ENCODE measurements at regions not wholly inside any gene's neighbourhood (a gene's known extent, or its start where the extent isn't known, plus 50 kb on each side); places are given as distances from the start of the nearest gene placed in this dataset.

DNA sequence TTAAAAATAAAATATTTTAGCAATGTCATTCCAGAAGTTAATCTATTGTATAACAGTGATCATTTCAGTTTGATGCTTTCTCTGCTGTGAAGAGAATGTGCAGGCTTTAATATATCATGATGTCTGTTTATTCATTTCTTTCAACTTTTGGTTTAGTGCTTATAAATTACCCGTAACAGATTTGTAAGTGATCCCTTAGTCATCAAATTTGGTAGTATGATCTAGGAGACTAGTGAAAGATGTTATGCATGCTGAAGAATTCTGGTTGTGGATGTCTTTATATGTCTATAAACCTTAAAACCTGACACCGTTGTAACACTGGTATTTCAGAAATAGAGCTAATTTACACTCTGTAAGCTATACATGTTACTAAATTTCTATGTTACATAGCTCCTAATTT, 260.4 kb downstream of the CPS1 start (continued):
- TF ChIP-seq, protein P1, sequence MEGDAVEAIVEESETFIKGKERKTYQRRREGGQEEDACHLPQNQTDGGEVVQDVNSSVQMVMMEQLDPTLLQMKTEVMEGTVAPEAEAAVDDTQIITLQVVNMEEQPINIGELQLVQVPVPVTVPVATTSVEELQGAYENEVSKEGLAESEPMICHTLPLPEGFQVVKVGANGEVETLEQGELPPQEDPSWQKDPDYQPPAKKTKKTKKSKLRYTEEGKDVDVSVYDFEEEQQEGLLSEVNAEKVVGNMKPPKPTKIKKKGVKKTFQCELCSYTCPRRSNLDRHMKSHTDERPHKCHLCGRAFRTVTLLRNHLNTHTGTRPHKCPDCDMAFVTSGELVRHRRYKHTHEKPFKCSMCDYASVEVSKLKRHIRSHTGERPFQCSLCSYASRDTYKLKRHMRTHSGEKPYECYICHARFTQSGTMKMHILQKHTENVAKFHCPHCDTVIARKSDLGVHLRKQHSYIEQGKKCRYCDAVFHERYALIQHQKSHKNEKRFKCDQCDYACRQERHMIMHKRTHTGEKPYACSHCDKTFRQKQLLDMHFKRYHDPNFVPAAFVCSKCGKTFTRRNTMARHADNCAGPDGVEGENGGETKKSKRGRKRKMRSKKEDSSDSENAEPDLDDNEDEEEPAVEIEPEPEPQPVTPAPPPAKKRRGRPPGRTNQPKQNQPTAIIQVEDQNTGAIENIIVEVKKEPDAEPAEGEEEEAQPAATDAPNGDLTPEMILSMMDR (IDR thresholded peaks at IDR 0.05 in 2 of 3, conservative IDR thresholded peaks at IDR 0.05 in 1 of 3; ENCODE audit: borderline replicate concordance in 1 of 3, insufficient read depth in 1 of 3, low read depth in 2 of 3, low read length in 2 of 3), result no peak

DNA sequence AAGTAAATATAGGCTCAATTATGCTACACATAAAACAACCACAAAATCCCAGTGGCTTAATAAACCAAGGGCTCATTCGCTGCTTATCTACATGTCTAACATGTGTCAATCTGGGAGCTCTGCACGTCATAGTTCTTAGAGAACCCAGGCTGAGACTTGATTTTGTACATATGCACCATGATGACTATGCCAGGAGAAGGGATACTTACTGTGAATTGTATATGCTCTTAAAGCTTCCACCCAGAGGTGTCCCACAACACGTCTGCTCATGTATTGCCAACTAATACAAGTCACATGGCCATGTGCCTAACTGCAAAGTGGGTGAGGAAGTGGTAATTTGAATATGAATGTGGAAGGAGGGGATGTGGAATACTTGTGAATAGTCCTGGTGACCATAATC, 262.1 kb downstream of the CPS1 start:
- RAD21 ChIA-PET (ENCODE audit: low non-redundant PET in 1 of 2, low total read pairs in 2 of 2, uncharacterized antibody in 2 of 2, unreplicated experiment in 2 of 2), result no interaction called here
- no peaks in the 10 kb centered on the region for H3K79me2 ChIP-seq (ENCODE audit: insufficient read depth, low read length)
- no peaks in the 10 kb centered on the region for H4K20me1 ChIP-seq (ENCODE audit: insufficient read depth)
- TF ChIP-seq, protein P1 (IDR thresholded peaks at IDR 0.05 in 2 of 3, conservative IDR thresholded peaks at IDR 0.05 in 1 of 3; ENCODE audit: borderline replicate concordance in 1 of 3, insufficient read depth in 1 of 3, low read depth in 2 of 3, low read length in 2 of 3), result no peak
- TF ChIP-seq POLR2AphosphoS5 (IDR thresholded peaks at IDR 0.05; ENCODE audit: low read depth, low read length) (no peak), FOSL1 (IDR thresholded peaks at IDR 0.05; ENCODE audit: low read depth) (no peak), JUND (IDR thresholded peaks at IDR 0.05) (no peak), SP1 (IDR thresholded peaks at IDR 0.05; ENCODE audit: low read depth) (no peak), YY1 (IDR thresholded peaks at IDR 0.05; ENCODE audit: extremely low read depth, insufficient replicate concordance, low read depth, low read length) (no peak), CEBPB (IDR thresholded peaks at IDR 0.05; ENCODE audit: low read depth) (no peak), ZNF274 (IDR thresholded peaks at IDR 0.05; ENCODE audit: low read depth, low read length) (no peak), EGR1 (IDR thresholded peaks at IDR 0.05; ENCODE audit: low read depth) (no peak), RAD21 (IDR thresholded peaks at IDR 0.05; ENCODE audit: low read depth) (no peak), SRF (IDR thresholded peaks at IDR 0.05; ENCODE audit: low read depth) (no peak), ZFX (IDR thresholded peaks at IDR 0.05) (no peak), ELF1 (IDR thresholded peaks at IDR 0.05; ENCODE audit: borderline replicate concordance, low read depth) (no peak)
- TF ChIP-seq, protein P2, sequence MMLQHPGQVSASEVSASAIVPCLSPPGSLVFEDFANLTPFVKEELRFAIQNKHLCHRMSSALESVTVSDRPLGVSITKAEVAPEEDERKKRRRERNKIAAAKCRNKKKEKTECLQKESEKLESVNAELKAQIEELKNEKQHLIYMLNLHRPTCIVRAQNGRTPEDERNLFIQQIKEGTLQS (IDR thresholded peaks at IDR 0.05), result no peak
- TF ChIP-seq, protein P3, sequence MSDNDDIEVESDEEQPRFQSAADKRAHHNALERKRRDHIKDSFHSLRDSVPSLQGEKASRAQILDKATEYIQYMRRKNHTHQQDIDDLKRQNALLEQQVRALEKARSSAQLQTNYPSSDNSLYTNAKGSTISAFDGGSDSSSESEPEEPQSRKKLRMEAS (IDR thresholded peaks at IDR 0.05), result no peak
- POLR2A ChIA-PET, result no interaction called here
- no peak for DNase-seq (ENCODE audit: low read depth, low spot score)
- ATAC-seq, result no peak
- intact Hi-C loops (cut with micrococcal nuclease), result no loop called here
- no peaks in the 10 kb centered on the region for H3K27me3 ChIP-seq (ENCODE audit: insufficient read depth, low read length)
- no peak overlapping the region for H2AFZ ChIP-seq (ENCODE audit: low read depth, low read length, poor library complexity, severe bottlenecking)
- no TSS peak for BruUV-seq (replicated peaks)
- no peaks in the 10 kb centered on the region for H3K36me3 ChIP-seq (ENCODE audit: control insufficient read depth in 1 of 2, insufficient read depth in 2 of 2, low read length in 2 of 2)
- no peak overlapping the region for H3K27ac ChIP-seq (ENCODE audit: low read depth, low read length)
- no peaks in the 10 kb centered on the region for H3K9me3 ChIP-seq (ENCODE audit: control insufficient read depth in 1 of 2, insufficient read depth in 1 of 2, low read depth in 1 of 2, low read length in 2 of 2)
- H3K9ac ChIP-seq (ENCODE audit: low read length), result no peak overlapping the region
- H3K4me1 ChIP-seq (ENCODE audit: control insufficient read depth in 1 of 2, insufficient read depth in 2 of 2, low read length in 2 of 2), result no peaks in the 10 kb centered on the region
- no peaks in the 10 kb centered on the region for H3K9me2 ChIP-seq (ENCODE audit: insufficient read depth)
- no peak overlapping the region for H3K4me2 ChIP-seq (ENCODE audit: low read length)
- no peak overlapping the region for H3K4me3 ChIP-seq (replicated peaks in 1 of 2; ENCODE audit: low read depth in 1 of 2, low read length in 2 of 2)
- CTCF ChIA-PET, result no interaction called here

All from HCT116 (cell line).